MM.1S (cell line): ENCODE measurements at regions not wholly inside any gene's neighbourhood (a gene's known extent, or its start where the extent isn't known, plus 50 kb on each side); places are given as distances from the start of the nearest gene placed in this dataset.

Experiments
- DNase-seq: peaks from one replicate; pipeline ENCODE4 v3.0.0-alpha.2; 2015
- H2AFZ ChIP-seq: fragments of 300-600 bp; sonication (generic); 2 replicates; pipeline ENCODE4 v1.6.0; 2016; ENCODE audit warnings: antibody characterized with exemption, low read length
- H3F3A ChIP-seq: fragments of 300-600 bp; sonication (generic); 2 replicates; pipeline ENCODE4 v1.6.1; 2016; ENCODE audit warnings: mild to moderate bottlenecking, antibody characterized with exemption, low read length, moderate library complexity, mixed read lengths; ENCODE audit not compliant: insufficient read depth
- H3K27ac ChIP-seq: fragments of 300-600 bp; sonication (generic); 2 replicates; pipeline ENCODE4 v1.5.1; 2016; ENCODE audit warnings: mild to moderate bottlenecking, low read length
- H3K27me3 ChIP-seq: fragments of 300-600 bp; sonication (generic); replicated peaks from 2 replicates; pipeline ENCODE4 v1.6.0; 2016; ENCODE audit warnings: low read length; ENCODE audit not compliant: insufficient read depth
- H3K36me3 ChIP-seq: fragments of 300-600 bp; sonication (generic); replicated peaks from 2 replicates; pipeline ENCODE4 v1.6.1; 2016; ENCODE audit warnings: mild to moderate bottlenecking, low read length, mixed read lengths; ENCODE audit not compliant: insufficient read depth
- H3K4me1 ChIP-seq: fragments of 300-600 bp; sonication (generic); 2 replicates; pipeline ENCODE4 v1.6.1; 2016; ENCODE audit warnings: low read length, mixed read lengths
- H3K4me2 ChIP-seq: fragments of 300-600 bp; sonication (generic); 2 replicates; pipeline ENCODE4 v1.6.0; 2016; ENCODE audit warnings: low read depth, low read length
- H3K4me3 ChIP-seq: fragments of 300-600 bp; sonication (generic); 2 replicates; pipeline ENCODE4 v1.5.1; 2016; ENCODE audit warnings: low read length, mixed read lengths
- H3K79me2 ChIP-seq: fragments of 300-600 bp; sonication (generic); 2 replicates; pipeline ENCODE4 v1.6.1; 2016; ENCODE audit warnings: mixed run types, low read length, mixed read lengths
- H3K9ac ChIP-seq: fragments of 300-600 bp; sonication (generic); 2 replicates; pipeline ENCODE4 v1.6.1; 2016; ENCODE audit warnings: low read length, mixed read lengths
- H3K9me2 ChIP-seq: fragments of 300-600 bp; sonication (generic); replicated peaks from 2 replicates; pipeline ENCODE4 v1.6.1; 2016; ENCODE audit warnings: mild to moderate bottlenecking, low read length, mixed read lengths; ENCODE audit not compliant: insufficient read depth
- H3K9me3 ChIP-seq: fragments of 300-600 bp; sonication (generic); replicated peaks from 2 replicates; pipeline ENCODE4 v1.6.1; 2016; ENCODE audit warnings: mild to moderate bottlenecking, low read length, mixed read lengths; ENCODE audit not compliant: insufficient read depth
- H4K20me1 ChIP-seq: fragments of 300-600 bp; sonication (generic); 2 replicates; pipeline ENCODE4 v1.6.1; 2016; ENCODE audit warnings: mild to moderate bottlenecking, low read length, moderate library complexity, mixed read lengths; ENCODE audit not compliant: insufficient read depth
- EZH2 ChIP-seq: fragments of 300-600 bp; sonication (generic); optimal IDR thresholded peaks from 2 replicates; pipeline ENCODE3; 2017; ENCODE audit warnings: low read depth, mild to moderate bottlenecking, antibody characterized with exemption, low read length, mixed read lengths
- EZH2phosphoT487 ChIP-seq: fragments of 300-600 bp; sonication (generic); IDR thresholded peaks from 2 replicates; pipeline ENCODE4 v1.6.1; 2018; ENCODE audit warnings: antibody characterized with exemption, low read length
- TF ChIP-seq, protein P1 (sequence below): fragments of 300-600 bp; sonication (generic); IDR thresholded peaks from 2 replicates; pipeline ENCODE4 v1.5.1; 2016; ENCODE audit warnings: antibody characterized with exemption, low read length, mixed read lengths

- Histone ChIP-seq H4K20me1 (no peaks in the 10 kb centered on the region), H3K27ac (no peak overlapping the region), H3K4me1 (no peaks in the 10 kb centered on the region), H3K4me2 (no peak overlapping the region), H2AFZ (no peak overlapping the region), H3K9me3 (no peaks in the 10 kb centered on the region), H3K27me3 (no peaks in the 10 kb centered on the region), H3K4me3 (no peak overlapping the region), H3K79me2 (no peaks in the 10 kb centered on the region), H3F3A (no peaks in the 10 kb centered on the region), H3K36me3 (no peaks in the 10 kb centered on the region), H3K9ac (no peak overlapping the region), H3K9me2 (no peaks in the 10 kb centered on the region)
- DNase-seq: no peak
- TF ChIP-seq, protein P1, sequence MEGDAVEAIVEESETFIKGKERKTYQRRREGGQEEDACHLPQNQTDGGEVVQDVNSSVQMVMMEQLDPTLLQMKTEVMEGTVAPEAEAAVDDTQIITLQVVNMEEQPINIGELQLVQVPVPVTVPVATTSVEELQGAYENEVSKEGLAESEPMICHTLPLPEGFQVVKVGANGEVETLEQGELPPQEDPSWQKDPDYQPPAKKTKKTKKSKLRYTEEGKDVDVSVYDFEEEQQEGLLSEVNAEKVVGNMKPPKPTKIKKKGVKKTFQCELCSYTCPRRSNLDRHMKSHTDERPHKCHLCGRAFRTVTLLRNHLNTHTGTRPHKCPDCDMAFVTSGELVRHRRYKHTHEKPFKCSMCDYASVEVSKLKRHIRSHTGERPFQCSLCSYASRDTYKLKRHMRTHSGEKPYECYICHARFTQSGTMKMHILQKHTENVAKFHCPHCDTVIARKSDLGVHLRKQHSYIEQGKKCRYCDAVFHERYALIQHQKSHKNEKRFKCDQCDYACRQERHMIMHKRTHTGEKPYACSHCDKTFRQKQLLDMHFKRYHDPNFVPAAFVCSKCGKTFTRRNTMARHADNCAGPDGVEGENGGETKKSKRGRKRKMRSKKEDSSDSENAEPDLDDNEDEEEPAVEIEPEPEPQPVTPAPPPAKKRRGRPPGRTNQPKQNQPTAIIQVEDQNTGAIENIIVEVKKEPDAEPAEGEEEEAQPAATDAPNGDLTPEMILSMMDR: no peak
- TF ChIP-seq EZH2phosphoT487 (no peak), EZH2 (no peak)
These were observed 326.1 kb downstream of the NSG2 start for GRCh38 chr5:174371600-174372094.

- H3K4me2 ChIP-seq: no peak overlapping the region
- no peak overlapping the region for H2AFZ ChIP-seq
- H3K9me3 ChIP-seq: no peaks in the 10 kb centered on the region
- H3K4me3 ChIP-seq: no peak overlapping the region
- no peaks in the 10 kb centered on the region for H3F3A ChIP-seq
- H3K79me2 ChIP-seq: no peaks in the 10 kb centered on the region
- H4K20me1 ChIP-seq: no peaks in the 10 kb centered on the region
- DNase-seq: no peak
- H3K4me1 ChIP-seq: no peaks in the 10 kb centered on the region
- H3K27ac ChIP-seq: no peak overlapping the region
- no peaks in the 10 kb centered on the region for H3K36me3 ChIP-seq
- no peak overlapping the region for H3K9ac ChIP-seq
- H3K27me3 ChIP-seq: no peaks in the 10 kb centered on the region
- TF ChIP-seq, protein P1: no peak
- no peak for TF ChIP-seq EZH2phosphoT487
- no peak for TF ChIP-seq EZH2
- H3K9me2 ChIP-seq: no peaks in the 10 kb centered on the region
These were observed 328.7 kb downstream of the NSG2 start for GRCh38 chr5:174374206-174374605.

DNA sequence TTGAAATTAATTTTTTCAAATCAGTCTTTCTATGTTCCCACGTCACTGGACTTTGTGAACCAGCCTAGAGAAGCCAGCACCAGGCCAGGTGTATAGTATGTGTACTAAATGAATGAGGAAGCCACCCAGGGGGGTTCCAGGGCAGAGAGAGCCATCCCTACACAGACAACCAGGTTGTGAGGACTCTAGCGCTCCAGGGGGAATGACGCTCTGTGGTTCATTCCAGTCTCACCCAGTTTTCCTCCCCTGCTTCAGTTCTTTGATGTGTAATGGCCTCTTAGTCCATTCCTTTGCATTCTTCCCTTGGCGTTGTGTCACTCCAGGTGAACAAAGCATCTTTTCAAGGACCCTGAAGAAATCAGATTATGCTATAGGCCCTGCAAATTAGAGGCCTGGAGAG lies 330.6 kb downstream of the NSG2 start:
- H3K27ac ChIP-seq: no peak overlapping the region
- DNase-seq: no peak
- no peaks in the 10 kb centered on the region for H3K9me2 ChIP-seq
- no peak overlapping the region for H3K4me3 ChIP-seq
- H3K27me3 ChIP-seq: no peaks in the 10 kb centered on the region
- H2AFZ ChIP-seq: no peak overlapping the region
- no peaks in the 10 kb centered on the region for H3K79me2 ChIP-seq
- TF ChIP-seq, protein P1: no peak
- TF ChIP-seq EZH2 (no peak), EZH2phosphoT487 (no peak)
- H4K20me1 ChIP-seq: no peaks in the 10 kb centered on the region
- no peak overlapping the region for H3K4me2 ChIP-seq
- no peaks in the 10 kb centered on the region for H3K9me3 ChIP-seq
- no peaks in the 10 kb centered on the region for H3K36me3 ChIP-seq
- no peaks in the 10 kb centered on the region for H3K4me1 ChIP-seq
- no peak overlapping the region for H3K9ac ChIP-seq
- no peaks in the 10 kb centered on the region for H3F3A ChIP-seq
